GM12865 (cell line): ENCODE measurements at regions not wholly inside any gene's neighbourhood (a gene's known extent, or its start where the extent isn't known, plus 50 kb on each side); places are given as distances from the start of the nearest gene placed in this dataset.

Experiments used
- DNase-seq: peaks from one replicate; pipeline ENCODE4 v3.0.0; 2010; ENCODE audit warnings: low read depth
- H3K4me3 ChIP-seq: 2 replicates; pipeline ENCODE4 v1.5.1; 2011; ENCODE audit warnings: mild to moderate bottlenecking, low read depth, low read length, control low read depth
- CTCF ChIP-seq: IDR thresholded peaks from 2 replicates; pipeline ENCODE4 v1.5.1; 2011; ENCODE audit warnings: low read length, control low read depth, low read depth, inconsistent platforms; ENCODE audit not compliant: insufficient read depth; ENCODE audit errors: missing control alignments

DNA sequence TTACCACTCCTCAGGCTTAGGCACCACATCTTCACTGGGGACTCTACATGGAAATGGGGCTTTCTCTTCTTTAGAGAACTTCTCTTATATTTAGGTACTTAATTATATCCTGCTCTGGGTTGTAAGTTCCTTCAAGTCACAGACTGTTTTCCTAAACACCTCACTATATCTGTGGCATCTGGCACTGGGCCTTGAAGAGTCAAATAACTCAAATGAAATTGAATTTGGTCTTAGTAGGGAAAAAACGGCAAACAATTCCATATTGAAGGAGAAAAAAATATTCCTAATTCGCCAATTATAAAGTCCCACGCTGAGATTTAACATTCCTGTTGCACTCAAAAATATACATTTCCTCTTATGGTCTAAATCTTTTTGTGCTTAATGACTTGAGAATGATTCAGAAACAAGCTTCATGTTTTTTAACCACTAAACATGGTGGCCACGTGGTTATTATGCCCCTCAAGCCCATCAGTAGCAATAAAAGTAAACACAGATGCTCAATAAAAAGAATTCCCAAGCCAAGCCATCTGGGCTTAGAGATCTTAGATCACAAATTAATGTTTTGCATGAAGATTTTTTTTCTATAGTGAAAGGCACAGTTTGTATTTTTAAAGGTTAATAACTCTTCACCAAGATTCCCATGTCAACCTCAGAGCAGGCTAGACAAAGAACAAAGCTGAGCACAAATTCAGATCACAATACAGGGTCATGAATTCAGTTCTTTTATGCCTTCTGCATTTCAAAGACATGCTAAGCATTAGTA, 105.5 kb upstream of the SYT4 start:
- no peak overlapping the region for H3K4me3 ChIP-seq
- no peak for DNase-seq
- TF ChIP-seq CTCF: no peak

GRCh38 chr18:43389163-43389562, 111.9 kb upstream of the SYT4 start:
- no peak overlapping the region for H3K4me3 ChIP-seq
- no peak for DNase-seq
- TF ChIP-seq CTCF: no peak

GRCh38 chr18:43392168-43392567, 114.9 kb upstream of the SYT4 start:
- no peak overlapping the region for H3K4me3 ChIP-seq
- DNase-seq: no peak
- TF ChIP-seq CTCF: no peak

DNA sequence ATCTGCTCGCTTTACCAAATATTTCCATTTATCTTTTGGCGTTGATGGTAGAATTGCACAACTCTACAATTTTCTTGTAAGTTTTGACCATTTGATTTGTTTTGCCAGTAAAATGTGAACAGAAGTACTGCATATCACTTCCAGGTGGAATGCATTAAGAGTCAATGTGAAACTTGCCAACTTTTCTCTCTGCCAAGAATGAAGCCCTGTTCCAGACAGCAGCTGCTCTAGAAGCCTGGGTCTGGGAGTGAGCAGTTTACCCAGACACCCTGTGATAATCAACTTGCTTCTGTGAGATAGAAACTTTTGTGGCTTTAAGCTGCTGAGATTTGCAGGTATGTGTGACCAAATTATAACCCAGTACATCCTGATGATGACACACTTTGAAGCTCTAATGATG, 115.9 kb upstream of the SYT4 start:
- no peak for TF ChIP-seq CTCF
- no peak for DNase-seq
- no peak overlapping the region for H3K4me3 ChIP-seq

GRCh38 chr18:43396266-43396665, 119.0 kb upstream of the SYT4 start:
- no peak for TF ChIP-seq CTCF
- H3K4me3 ChIP-seq: no peak overlapping the region
- DNase-seq: no peak

DNA sequence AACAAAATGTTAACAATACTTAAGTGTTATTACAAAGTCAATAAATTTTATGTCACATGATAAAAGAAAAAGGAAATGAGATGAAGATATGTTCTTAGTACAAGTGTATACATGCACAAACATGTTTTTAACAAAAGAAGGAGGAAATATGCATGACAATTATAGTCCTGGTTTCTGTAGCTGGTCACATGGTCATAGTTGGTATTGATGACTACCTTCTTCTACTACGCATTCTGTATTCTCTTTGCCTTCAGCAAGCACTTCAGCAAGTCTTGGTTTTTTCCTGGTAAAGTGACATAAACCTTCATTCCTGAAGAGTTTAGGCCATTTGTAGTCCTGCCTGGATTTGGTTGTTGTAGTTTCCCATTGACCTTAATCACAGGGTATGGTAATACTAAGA, 121.3 kb upstream of the SYT4 start:
- no peak for TF ChIP-seq CTCF
- no peak overlapping the region for H3K4me3 ChIP-seq
- no peak for DNase-seq

DNA sequence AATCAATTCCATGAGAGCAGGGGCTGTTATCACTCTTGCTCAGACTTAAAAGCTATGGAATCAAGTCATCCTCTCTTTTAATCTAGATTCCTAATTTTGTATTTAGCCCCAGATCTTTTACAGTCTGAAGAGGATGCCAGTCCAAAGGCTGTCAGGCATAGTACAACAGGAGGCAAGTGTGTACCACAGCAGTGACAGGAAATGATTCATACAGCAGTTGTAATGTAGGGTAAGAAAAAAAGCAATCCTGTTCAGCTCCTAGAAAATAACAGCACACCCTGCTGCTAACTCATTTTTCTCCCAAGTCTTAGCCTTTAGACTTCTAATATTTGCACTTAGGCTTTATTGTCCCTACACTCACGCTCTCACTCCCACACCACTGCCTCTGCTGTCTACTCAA, 127.8 kb upstream of the SYT4 start:
- H3K4me3 ChIP-seq: no peak overlapping the region
- no peak for TF ChIP-seq CTCF
- DNase-seq: no peak
